HUDEP-2 (cell line): ENCODE measurements at regions not wholly inside any gene's neighbourhood (a gene's known extent, or its start where the extent isn't known, plus 50 kb on each side); places are given as distances from the start of the nearest gene placed in this dataset.
"Not testable (repeated sequence)": the region's sequence is repeated elsewhere in the genome, so short reads cannot be mapped to it uniquely, and the experiment has no call there.

Experiments used
- DNase-seq, 76 experiments: peaks; one replicate each; lab custom pipeline; 2025; ENCODE audit not compliant: unreplicated experiment in 76 of 76; lab: John Stamatoyannopoulos, UW

GRCh38 chr5:60490597-60491166, 209.3 kb downstream of the DEPDC1B start:
- DNase-seq = no peak

GRCh38 chr5:60489856-60490255, 210.1 kb downstream of the DEPDC1B start:
- DNase-seq = no peak

- no peak for DNase-seq
Observed at GRCh38 chr5:60489377-60489776, 210.6 kb downstream of the DEPDC1B start.

- DNase-seq = no peak
Observed at GRCh38 chr5:60488466-60489130, 211.4 kb downstream of the DEPDC1B start.

GRCh38 chr5:60487885-60488442, 212.0 kb downstream of the DEPDC1B start:
- no peak for DNase-seq

- no peak for DNase-seq
Observed at GRCh38 chr5:60487476-60487875, 212.5 kb downstream of the DEPDC1B start.

- DNase-seq = no peak
Observed at GRCh38 chr5:60485361-60485760, 214.6 kb downstream of the DEPDC1B start.

GRCh38 chr5:60483050-60483449, 216.9 kb downstream of the DEPDC1B start:
- no peak for DNase-seq

- no peak for DNase-seq
Observed at GRCh38 chr5:60482301-60482700, 217.7 kb downstream of the DEPDC1B start.

- DNase-seq = no peak
Observed at GRCh38 chr5:60479542-60479941, 220.4 kb downstream of the DEPDC1B start.

- no peak for DNase-seq
Observed at GRCh38 chr5:60477849-60478248, 222.1 kb downstream of the DEPDC1B start.

- no peak for DNase-seq
Observed at GRCh38 chr5:60473654-60474053, 226.3 kb downstream of the DEPDC1B start.

GRCh38 chr5:60473027-60473426, 226.9 kb downstream of the DEPDC1B start:
- DNase-seq = not testable (repeated sequence)

- DNase-seq = no peak
Observed at GRCh38 chr5:60470881-60471280, 229.1 kb downstream of the DEPDC1B start.

- DNase-seq = no peak
Observed at GRCh38 chr5:60469286-60469685, 230.7 kb downstream of the DEPDC1B start.

- no peak for DNase-seq
Observed at GRCh38 chr5:60463179-60463868, 236.6 kb downstream of the DEPDC1B start.

GRCh38 chr5:60458666-60459065, 241.3 kb downstream of the DEPDC1B start:
- DNase-seq = no peak

GRCh38 chr5:60457233-60457632, 242.7 kb downstream of the DEPDC1B start:
- no peak for DNase-seq

GRCh38 chr5:60455589-60455988, 244.4 kb downstream of the DEPDC1B start:
- no peak for DNase-seq

- not testable (repeated sequence) for DNase-seq
Observed at GRCh38 chr5:60454277-60454676, 245.7 kb downstream of the DEPDC1B start.

GRCh38 chr5:60453186-60453976, 246.6 kb downstream of the DEPDC1B start:
- DNase-seq = no peak
